ENCODE measurements at regions not wholly inside any gene's neighbourhood (a gene's known extent, or its start where the extent isn't known, plus 50 kb on each side); places are given as distances from the start of the nearest gene placed in this dataset.

- Histone ChIP-seq H3K36me3 (replicated peaks in 1 of 2) (no peaks in the 10 kb centered on the region), H3K27me3 (no peaks in the 10 kb centered on the region), H3K27ac (no peak overlapping the region), H3K4me1 (replicated peaks in 1 of 2) (no peaks in the 10 kb centered on the region), H3K4me3 (no peak overlapping the region), H3K9me3 (replicated peaks in 1 of 3) (no peaks in the 10 kb centered on the region)
- TF ChIP-seq CTCF (IDR thresholded peaks at IDR 0.05) (no peak), POLR2A (IDR thresholded peaks at IDR 0.05) (no peak)
- no peak for DNase-seq
- 77 to 94% (median 86%) methylated on average over 1 of the region's 1 CpG for WGBS, 4 donors
- intact Hi-C loops (cut with DNase I), result no loop called here
Measured at GRCh38 chr3:18611991-18612390, 186.9 kb upstream of the SATB1 start.

- peak in 1 of 7 donors; percentile 2 for DNase-seq
- WGBS, 4 donors, result 54 to 65% (median 60%) methylated on average over 4 of the region's 4 CpGs
Measured at GRCh38 chr3:18609187-18609586, 184.0 kb upstream of the SATB1 start.

GRCh38 chr3:18597919-18598318, 172.8 kb upstream of the SATB1 start:
- no peak for TF ChIP-seq CTCF (IDR thresholded peaks at IDR 0.05)
- TF ChIP-seq POLR2A (IDR thresholded peaks at IDR 0.05), result no peak
- intact Hi-C loops (cut with DNase I), result no loop called here
- Histone ChIP-seq H3K4me3 (no peak overlapping the region), H3K9me3 (replicated peaks in 1 of 3) (no peaks in the 10 kb centered on the region), H3K4me1 (replicated peaks in 1 of 2) (no peaks in the 10 kb centered on the region), H3K36me3 (replicated peaks in 1 of 2) (no peaks in the 10 kb centered on the region), H3K27me3 (no peaks in the 10 kb centered on the region), H3K27ac (no peak overlapping the region)
- 80 to 100% (median 90%) methylated on average over 1 to 4 of the region's 4 CpGs for WGBS, 4 donors
- no peak for DNase-seq

More at GRCh38 chr3:18609187-18609586, 184.0 kb upstream of the SATB1 start:
- peak overlapping the region in 1 of 5 donors; percentile 38 for H3K27ac ChIP-seq
- H3K4me1 ChIP-seq (replicated peaks in 1 of 2), result no peaks in the 10 kb centered on the region
- H3K4me3 ChIP-seq, result no peak overlapping the region
- TF ChIP-seq POLR2A (IDR thresholded peaks at IDR 0.05) (no peak), CTCF (IDR thresholded peaks at IDR 0.05) (no peak)
- no peaks in the 10 kb centered on the region for H3K9me3 ChIP-seq (replicated peaks in 1 of 3)
- no peaks in the 10 kb centered on the region for H3K27me3 ChIP-seq
- intact Hi-C loops (cut with DNase I), result no loop called here
- no peaks in the 10 kb centered on the region for H3K36me3 ChIP-seq (replicated peaks in 1 of 2)

GRCh38 chr3:18593231-18593630, 168.1 kb upstream of the SATB1 start:
- 0 to 50% (median 10%) methylated on average over 1 of the region's 1 CpG for WGBS, 4 donors
- TF ChIP-seq CTCF (IDR thresholded peaks at IDR 0.05), result no peak
- TF ChIP-seq POLR2A (IDR thresholded peaks at IDR 0.05), result no peak
- intact Hi-C loops (cut with DNase I), result no loop called here

More at GRCh38 chr3:18593231-18593630, 168.1 kb upstream of the SATB1 start:
- no peak overlapping the region for H3K4me3 ChIP-seq
- no peaks in the 10 kb centered on the region for H3K27me3 ChIP-seq
- H3K9me3 ChIP-seq (replicated peaks in 1 of 3), result no peaks in the 10 kb centered on the region
- no peak overlapping the region for H3K27ac ChIP-seq
- H3K4me1 ChIP-seq (replicated peaks in 1 of 2), result no peaks in the 10 kb centered on the region
- DNase-seq, result peak in 1 of 7 donors; percentile 20
- no peaks in the 10 kb centered on the region for H3K36me3 ChIP-seq (replicated peaks in 1 of 2)

Data from adrenal gland (tissue), 9 donors.